ENCODE measurements at regions not wholly inside any gene's neighbourhood (a gene's known extent, or its start where the extent isn't known, plus 50 kb on each side); places are given as distances from the start of the nearest gene placed in this dataset.

GRCh38 chr2:118644190-118644589 lies 203.3 kb downstream of the EN1 start:
- no peak overlapping the region for H3K4me2 ChIP-seq (ENCODE audit: insufficient read depth, low read length)
- H3K4me1 ChIP-seq (ENCODE audit: insufficient read depth, low read length) = no peaks in the 10 kb centered on the region

GRCh38 chr2:118643294-118643693 lies 204.2 kb downstream of the EN1 start:
- Histone ChIP-seq H3K4me2 (ENCODE audit: insufficient read depth, low read length) (no peak overlapping the region), H3K4me3 (ENCODE audit: insufficient read depth, low read length) (no peak overlapping the region), H3K27me3 (ENCODE audit: insufficient read depth, low read length) (no peaks in the 10 kb centered on the region), H3K9me3 (ENCODE audit: low read depth, low read length) (no peaks in the 10 kb centered on the region), H3K27ac (ENCODE audit: low read depth, low read length) (no peak overlapping the region), H3K4me1 (ENCODE audit: insufficient read depth, low read length) (no peaks in the 10 kb centered on the region), H2AFZ (ENCODE audit: low read length) (no peak overlapping the region), H3K79me2 (ENCODE audit: insufficient read depth, low read length) (no peaks in the 10 kb centered on the region), H4K20me1 (ENCODE audit: insufficient read depth, low read length) (no peaks in the 10 kb centered on the region), H3K36me3 (ENCODE audit: insufficient read depth, low read length) (no peaks in the 10 kb centered on the region)
- TF ChIP-seq CTCF (IDR thresholded peaks at IDR 0.05; ENCODE audit: extremely low read depth, low read depth, low read length) = no peak
- no peak for DNase-seq (ENCODE audit: insufficient read length, low spot score, missing footprints)

More at GRCh38 chr2:118644190-118644589, 203.3 kb downstream of the EN1 start:
- Histone ChIP-seq H3K4me3 (ENCODE audit: insufficient read depth, low read length) (no peak overlapping the region), H3K9me3 (ENCODE audit: low read depth, low read length) (no peaks in the 10 kb centered on the region), H3K27ac (ENCODE audit: low read depth, low read length) (no peak overlapping the region), H2AFZ (ENCODE audit: low read length) (no peak overlapping the region), H4K20me1 (ENCODE audit: insufficient read depth, low read length) (no peaks in the 10 kb centered on the region), H3K79me2 (ENCODE audit: insufficient read depth, low read length) (no peaks in the 10 kb centered on the region), H3K36me3 (ENCODE audit: insufficient read depth, low read length) (no peaks in the 10 kb centered on the region), H3K27me3 (ENCODE audit: insufficient read depth, low read length) (no peaks in the 10 kb centered on the region)
- no peak for DNase-seq (ENCODE audit: insufficient read length, low spot score, missing footprints)
- TF ChIP-seq CTCF (IDR thresholded peaks at IDR 0.05; ENCODE audit: extremely low read depth, low read depth, low read length) = no peak

- no peak for TF ChIP-seq CTCF (IDR thresholded peaks at IDR 0.05; ENCODE audit: extremely low read depth, low read depth, low read length)
- Histone ChIP-seq H3K27me3 (ENCODE audit: insufficient read depth, low read length) (no peaks in the 10 kb centered on the region), H3K36me3 (ENCODE audit: insufficient read depth, low read length) (no peaks in the 10 kb centered on the region), H3K4me2 (ENCODE audit: insufficient read depth, low read length) (no peak overlapping the region), H3K27ac (ENCODE audit: low read depth, low read length) (no peak overlapping the region), H4K20me1 (ENCODE audit: insufficient read depth, low read length) (no peaks in the 10 kb centered on the region), H3K9me3 (ENCODE audit: low read depth, low read length) (no peaks in the 10 kb centered on the region), H3K4me1 (ENCODE audit: insufficient read depth, low read length) (no peaks in the 10 kb centered on the region), H2AFZ (ENCODE audit: low read length) (no peak overlapping the region), H3K79me2 (ENCODE audit: insufficient read depth, low read length) (no peaks in the 10 kb centered on the region), H3K4me3 (ENCODE audit: insufficient read depth, low read length) (no peak overlapping the region)
- peak; percentile 58 for DNase-seq (ENCODE audit: insufficient read length, low spot score, missing footprints)
Observed at GRCh38 chr2:118642501-118642900, 204.9 kb downstream of the EN1 start.

GRCh38 chr2:118641711-118642110 lies 205.7 kb downstream of the EN1 start:
- no peaks in the 10 kb centered on the region for H3K27me3 ChIP-seq (ENCODE audit: insufficient read depth, low read length)
- no peak overlapping the region for H3K4me2 ChIP-seq (ENCODE audit: insufficient read depth, low read length)
- H3K79me2 ChIP-seq (ENCODE audit: insufficient read depth, low read length) = no peaks in the 10 kb centered on the region
- no peak overlapping the region for H3K4me3 ChIP-seq (ENCODE audit: insufficient read depth, low read length)
- no peak overlapping the region for H3K27ac ChIP-seq (ENCODE audit: low read depth, low read length)
- no peak for DNase-seq (ENCODE audit: insufficient read length, low spot score, missing footprints)
- TF ChIP-seq CTCF (IDR thresholded peaks at IDR 0.05; ENCODE audit: extremely low read depth, low read depth, low read length) = no peak
- no peaks in the 10 kb centered on the region for H3K36me3 ChIP-seq (ENCODE audit: insufficient read depth, low read length)
- no peak overlapping the region for H2AFZ ChIP-seq (ENCODE audit: low read length)
- no peaks in the 10 kb centered on the region for H3K9me3 ChIP-seq (ENCODE audit: low read depth, low read length)
- H4K20me1 ChIP-seq (ENCODE audit: insufficient read depth, low read length) = no peaks in the 10 kb centered on the region
- no peaks in the 10 kb centered on the region for H3K4me1 ChIP-seq (ENCODE audit: insufficient read depth, low read length)
